ENCODE measurements at regions not wholly inside any gene's neighbourhood (a gene's known extent, or its start where the extent isn't known, plus 50 kb on each side); places are given as distances from the start of the nearest gene placed in this dataset.

DNA sequence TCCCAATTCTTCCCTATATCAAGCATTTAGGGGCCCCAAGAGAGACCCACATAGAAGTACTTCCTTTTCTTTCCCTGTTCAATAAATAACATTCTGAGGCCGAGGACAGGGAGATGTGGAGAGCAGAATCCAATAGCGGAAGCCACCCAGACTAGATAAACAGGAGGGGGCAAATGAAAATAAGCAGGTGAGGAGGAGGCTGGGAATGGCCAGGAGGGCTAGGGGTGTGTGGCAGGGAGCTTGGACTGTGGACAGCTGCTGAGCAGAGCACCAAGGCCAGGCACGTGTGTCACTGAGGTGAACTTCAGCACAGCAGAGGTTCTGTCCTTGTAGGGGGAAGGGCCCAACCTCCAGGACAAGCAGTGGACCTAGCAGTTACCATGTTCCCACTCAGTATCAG is 339.2 kb downstream of the FOXA2 start:
- Histone ChIP-seq H3K4me3 (no peak overlapping the region), H3K27ac (no peak overlapping the region), H3K4me1 (no peaks in the 10 kb centered on the region), H3K36me3 (no peaks in the 10 kb centered on the region), H3K27me3 (peaks cover 0 to 30% (median 12%) of the 10 kb centered on the region in 7 donors), H3K9me3 (no peaks in the 10 kb centered on the region)
- intact Hi-C loops (cut with DNase I) = loop anchor here in 4 of 10 donors (5.0 to 10.0 kb wide), 4 partner anchors 438 to 530 kb away; no protein-coding TSS in a partner anchor
- WGBS, 2 donors = 62 to 74% methylated on average over 3 of the region's 3 CpGs
- DNase-seq (no peak), ATAC-seq (no peak)
- TF ChIP-seq, protein P1, sequence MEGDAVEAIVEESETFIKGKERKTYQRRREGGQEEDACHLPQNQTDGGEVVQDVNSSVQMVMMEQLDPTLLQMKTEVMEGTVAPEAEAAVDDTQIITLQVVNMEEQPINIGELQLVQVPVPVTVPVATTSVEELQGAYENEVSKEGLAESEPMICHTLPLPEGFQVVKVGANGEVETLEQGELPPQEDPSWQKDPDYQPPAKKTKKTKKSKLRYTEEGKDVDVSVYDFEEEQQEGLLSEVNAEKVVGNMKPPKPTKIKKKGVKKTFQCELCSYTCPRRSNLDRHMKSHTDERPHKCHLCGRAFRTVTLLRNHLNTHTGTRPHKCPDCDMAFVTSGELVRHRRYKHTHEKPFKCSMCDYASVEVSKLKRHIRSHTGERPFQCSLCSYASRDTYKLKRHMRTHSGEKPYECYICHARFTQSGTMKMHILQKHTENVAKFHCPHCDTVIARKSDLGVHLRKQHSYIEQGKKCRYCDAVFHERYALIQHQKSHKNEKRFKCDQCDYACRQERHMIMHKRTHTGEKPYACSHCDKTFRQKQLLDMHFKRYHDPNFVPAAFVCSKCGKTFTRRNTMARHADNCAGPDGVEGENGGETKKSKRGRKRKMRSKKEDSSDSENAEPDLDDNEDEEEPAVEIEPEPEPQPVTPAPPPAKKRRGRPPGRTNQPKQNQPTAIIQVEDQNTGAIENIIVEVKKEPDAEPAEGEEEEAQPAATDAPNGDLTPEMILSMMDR (IDR thresholded peaks at IDR 0.05) = no peak

DNA sequence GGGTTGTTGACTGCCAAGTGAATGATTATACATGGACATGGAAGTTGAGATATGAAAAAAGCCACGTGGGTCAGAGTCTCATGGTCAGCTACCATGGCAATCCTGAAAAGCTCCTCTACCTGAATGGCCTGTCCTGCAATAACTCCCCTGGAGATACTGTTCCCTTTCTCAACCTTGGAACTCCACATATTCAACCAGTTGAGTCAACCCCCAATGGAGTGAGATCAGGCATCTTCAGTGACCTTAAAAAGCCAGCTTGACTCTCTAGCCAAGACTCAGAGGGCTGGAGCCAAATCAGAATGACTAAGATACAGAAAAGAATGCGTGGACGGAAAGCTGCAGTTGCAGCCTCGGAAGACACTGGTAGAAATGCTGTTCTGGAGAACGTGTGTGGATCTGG is 341.3 kb downstream of the FOXA2 start:
- no peak for DNase-seq
- 60 to 68% methylated on average over 5 of the region's 5 CpGs for WGBS, 2 donors
- intact Hi-C loops (cut with DNase I) = loop anchor here in 3 of 10 donors (10.0 kb wide), 3 partner anchors 438 to 528 kb away; no protein-coding TSS in a partner anchor
- H3K27ac ChIP-seq = no peak overlapping the region
- TF ChIP-seq, protein P1 (IDR thresholded peaks at IDR 0.05) = no peak
- H3K4me1 ChIP-seq = no peaks in the 10 kb centered on the region
- H3K36me3 ChIP-seq = no peaks in the 10 kb centered on the region
- H3K4me3 ChIP-seq = no peak overlapping the region
- ATAC-seq = peak in 1 of 8 donors; percentile 41
- H3K9me3 ChIP-seq = no peaks in the 10 kb centered on the region
- peaks cover 0 to 33% (median 8%) of the 10 kb centered on the region in 7 donors for H3K27me3 ChIP-seq

DNA sequence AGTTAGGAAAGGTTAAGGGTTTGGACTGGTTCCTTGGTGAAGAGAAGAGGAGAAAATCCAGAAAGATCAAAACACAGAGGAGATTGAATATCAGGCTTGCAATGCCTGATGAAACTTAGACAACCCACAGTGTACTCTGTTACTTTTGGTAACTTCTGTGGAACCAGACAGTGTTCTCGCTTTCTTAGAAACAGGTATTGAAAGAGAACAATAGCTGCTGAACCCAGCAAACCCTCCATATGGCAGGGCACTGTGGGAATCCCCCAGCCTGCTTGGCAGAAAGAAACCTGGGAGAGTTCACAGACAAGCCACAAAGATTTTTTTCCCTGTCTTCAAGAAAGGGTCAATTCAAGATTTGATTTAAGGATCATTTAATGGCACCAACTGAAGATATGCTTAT is 342.8 kb downstream of the FOXA2 start:
- intact Hi-C loops (cut with DNase I) = loop anchor here in 3 of 10 donors (10.0 kb wide), 3 partner anchors 437 to 527 kb away; no protein-coding TSS in a partner anchor
- Histone ChIP-seq H3K36me3 (no peaks in the 10 kb centered on the region), H3K27me3 (peaks cover 0 to 20% (median under 1%) of the 10 kb centered on the region in 7 donors), H3K4me3 (no peak overlapping the region), H3K9me3 (no peaks in the 10 kb centered on the region), H3K4me1 (no peaks in the 10 kb centered on the region), H3K27ac (no peak overlapping the region)
- 76 to 82% methylated on average over 1 of the region's 1 CpG for WGBS, 2 donors
- ATAC-seq = no peak
- DNase-seq = no peak
- TF ChIP-seq, protein P1 (IDR thresholded peaks at IDR 0.05) = no peak

DNA sequence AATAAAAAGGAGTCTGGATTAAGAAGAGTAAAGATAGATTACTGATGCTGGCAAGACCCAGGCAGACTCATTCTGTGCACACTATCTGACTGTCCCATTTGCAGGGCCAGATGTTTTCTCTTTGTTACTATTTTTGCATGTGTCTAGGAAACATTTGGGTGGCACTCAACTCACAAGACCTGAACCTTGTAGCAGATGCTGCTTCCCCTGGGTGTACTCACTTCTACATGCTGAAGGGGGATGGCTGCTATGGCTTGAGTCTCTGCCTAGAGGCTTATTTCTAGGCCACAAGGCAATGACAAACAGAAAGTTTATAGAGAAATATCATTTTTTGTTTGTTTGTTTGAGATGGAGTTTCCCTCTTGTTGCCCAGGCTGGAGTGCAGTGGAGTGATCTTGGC is 351.4 kb downstream of the FOXA2 start:
- no peak for ATAC-seq

More for the DNA sequence above, 351.4 kb downstream of the FOXA2 start:
- Histone ChIP-seq H3K4me1 (no peaks in the 10 kb centered on the region), H3K36me3 (no peaks in the 10 kb centered on the region), H3K9me3 (no peaks in the 10 kb centered on the region), H3K4me3 (no peak overlapping the region), H3K27me3 (peaks cover 0 to 10% (median 0%) of the 10 kb centered on the region in 7 donors), H3K27ac (no peak overlapping the region)
- intact Hi-C loops (cut with DNase I) = no loop called here
- DNase-seq = no peak
- TF ChIP-seq, protein P1 (IDR thresholded peaks at IDR 0.05) = no peak
